ENCODE measurements at regions not wholly inside any gene's neighbourhood (a gene's known extent, or its start where the extent isn't known, plus 50 kb on each side); places are given as distances from the start of the nearest gene placed in this dataset.

DNA sequence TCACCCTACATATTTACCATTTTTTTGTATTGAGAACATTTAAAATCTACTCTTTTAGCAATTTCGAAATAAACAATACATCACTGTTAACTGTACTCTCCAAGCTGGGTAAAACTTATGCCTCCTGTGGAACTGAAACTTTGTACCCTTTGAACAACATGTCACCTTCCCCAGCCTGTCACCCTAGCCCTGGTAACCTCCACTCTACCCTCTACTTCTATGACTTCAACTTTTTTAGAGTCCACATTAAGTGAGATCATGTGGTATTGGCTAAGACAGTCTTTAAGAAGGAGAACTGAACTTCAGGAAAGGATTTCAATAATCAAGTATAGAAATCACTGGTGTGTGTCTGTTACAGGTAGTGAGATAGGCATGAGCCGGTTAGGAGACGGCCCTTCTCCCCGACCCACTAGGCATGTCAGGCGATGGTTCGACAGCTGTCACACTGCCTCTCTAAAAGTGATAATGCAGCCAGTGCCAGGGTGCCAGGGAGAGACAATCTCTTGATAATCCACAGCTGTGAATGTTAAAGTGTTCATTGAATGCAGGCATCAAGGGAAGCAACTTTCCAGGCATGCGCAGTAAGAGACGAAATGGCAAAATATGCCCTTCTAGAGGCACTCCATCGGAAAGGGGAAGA is 74.6 kb upstream of the RNF152 start:
- TF ChIP-seq, protein P1, sequence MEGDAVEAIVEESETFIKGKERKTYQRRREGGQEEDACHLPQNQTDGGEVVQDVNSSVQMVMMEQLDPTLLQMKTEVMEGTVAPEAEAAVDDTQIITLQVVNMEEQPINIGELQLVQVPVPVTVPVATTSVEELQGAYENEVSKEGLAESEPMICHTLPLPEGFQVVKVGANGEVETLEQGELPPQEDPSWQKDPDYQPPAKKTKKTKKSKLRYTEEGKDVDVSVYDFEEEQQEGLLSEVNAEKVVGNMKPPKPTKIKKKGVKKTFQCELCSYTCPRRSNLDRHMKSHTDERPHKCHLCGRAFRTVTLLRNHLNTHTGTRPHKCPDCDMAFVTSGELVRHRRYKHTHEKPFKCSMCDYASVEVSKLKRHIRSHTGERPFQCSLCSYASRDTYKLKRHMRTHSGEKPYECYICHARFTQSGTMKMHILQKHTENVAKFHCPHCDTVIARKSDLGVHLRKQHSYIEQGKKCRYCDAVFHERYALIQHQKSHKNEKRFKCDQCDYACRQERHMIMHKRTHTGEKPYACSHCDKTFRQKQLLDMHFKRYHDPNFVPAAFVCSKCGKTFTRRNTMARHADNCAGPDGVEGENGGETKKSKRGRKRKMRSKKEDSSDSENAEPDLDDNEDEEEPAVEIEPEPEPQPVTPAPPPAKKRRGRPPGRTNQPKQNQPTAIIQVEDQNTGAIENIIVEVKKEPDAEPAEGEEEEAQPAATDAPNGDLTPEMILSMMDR (IDR thresholded peaks at IDR 0.05) = no peak
- Histone ChIP-seq H3K4me3 (no peak overlapping the region), H3K9me3 (no peaks in the 10 kb centered on the region), H3K36me3 (no peaks in the 10 kb centered on the region), H3K27ac (no peak overlapping the region), H3K4me1 (ENCODE audit: control insufficient read depth in 1 of 2, low read depth in 2 of 2) (peaks cover 4 to 26% of the 10 kb centered on the region in 2 donors), H3K27me3 (replicated peaks; ENCODE audit: insufficient read depth) (no peaks in the 10 kb centered on the region)
- no peak for ATAC-seq (ENCODE audit: insufficient number of reproducible peaks, low FRiP score, low read depth)
- no peak for DNase-seq (ENCODE audit: low spot score)

DNA sequence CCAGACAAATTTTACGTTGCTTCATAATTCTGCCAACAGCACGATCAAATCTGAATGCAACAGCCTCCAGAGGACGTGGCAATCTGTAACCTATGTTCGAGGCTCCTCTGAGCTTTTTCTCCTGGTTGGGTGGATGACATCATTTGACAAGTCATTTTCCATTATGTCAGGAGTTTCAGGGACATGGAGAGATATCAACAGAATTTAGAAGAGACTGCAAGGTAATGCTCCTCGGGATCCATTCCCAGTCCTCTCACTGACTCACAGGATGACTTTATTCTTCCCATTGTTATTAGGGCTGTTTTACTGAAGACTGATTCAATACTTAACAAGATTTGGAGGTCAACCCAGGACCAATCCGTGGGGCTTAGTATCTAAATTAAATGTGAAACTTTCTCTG is 72.5 kb upstream of the RNF152 start:
- Histone ChIP-seq H3K9me3 (no peaks in the 10 kb centered on the region), H3K27me3 (replicated peaks; ENCODE audit: insufficient read depth) (no peaks in the 10 kb centered on the region), H3K36me3 (no peaks in the 10 kb centered on the region), H3K27ac (peak overlapping the region in 1 of 2 donors; percentile 68), H3K4me1 (ENCODE audit: control insufficient read depth in 1 of 2, low read depth in 2 of 2) (peaks cover 5 to 39% of the 10 kb centered on the region in 2 donors), H3K4me3 (no peak overlapping the region)
- TF ChIP-seq, protein P1 (IDR thresholded peaks at IDR 0.05) = no peak
- ATAC-seq (ENCODE audit: insufficient number of reproducible peaks, low FRiP score, low read depth) (no peak), DNase-seq (ENCODE audit: low spot score) (no peak)

DNA sequence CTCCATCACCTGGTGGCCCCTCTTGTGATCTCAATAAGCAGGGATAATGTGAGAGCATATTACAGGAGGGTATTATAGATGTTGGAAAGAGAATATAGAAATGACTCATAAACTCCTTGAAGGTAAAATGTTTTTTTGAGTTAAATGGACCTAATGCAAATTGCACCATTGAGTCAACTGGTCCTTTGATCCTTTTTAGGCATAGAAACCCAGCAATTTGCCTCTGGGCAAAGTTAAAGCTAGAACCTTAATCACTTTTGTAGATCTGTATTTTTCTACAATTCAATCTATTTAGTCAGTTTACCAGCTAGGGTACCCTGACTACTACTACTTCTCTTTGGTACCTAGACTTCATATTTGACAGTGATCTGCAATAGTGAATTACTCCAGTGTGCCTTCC is 71.8 kb upstream of the RNF152 start:
- TF ChIP-seq, protein P1 (IDR thresholded peaks at IDR 0.05) = no peak
- Histone ChIP-seq H3K27ac (peak overlapping the region; percentile 2 to 68), H3K36me3 (no peaks in the 10 kb centered on the region), H3K4me1 (ENCODE audit: control insufficient read depth in 1 of 2, low read depth in 2 of 2) (peaks cover 10 to 45% of the 10 kb centered on the region in 2 donors), H3K4me3 (no peak overlapping the region), H3K27me3 (replicated peaks; ENCODE audit: insufficient read depth) (no peaks in the 10 kb centered on the region), H3K9me3 (no peaks in the 10 kb centered on the region)
- ATAC-seq (ENCODE audit: insufficient number of reproducible peaks, low FRiP score, low read depth) = no peak
- DNase-seq (ENCODE audit: low spot score) = no peak

DNA sequence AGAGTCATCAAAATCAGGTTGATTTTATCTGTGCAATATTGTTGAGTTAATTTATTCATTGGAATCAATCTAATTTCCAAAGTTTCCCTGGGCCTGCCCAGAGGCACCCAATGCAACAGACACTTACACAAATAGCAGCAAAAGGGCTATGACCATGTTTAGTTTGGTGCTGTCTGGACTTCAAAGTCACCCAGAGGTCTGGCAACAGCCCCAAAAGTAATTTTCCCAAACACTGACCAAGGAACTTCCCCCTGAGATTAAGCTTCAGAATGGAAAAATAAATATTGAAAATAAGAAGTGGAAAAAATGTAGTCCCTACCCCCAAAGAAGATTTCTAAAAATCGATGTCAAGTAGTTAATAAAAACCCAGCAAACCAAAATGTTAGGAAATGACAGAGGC is 70.9 kb upstream of the RNF152 start:
- Histone ChIP-seq H3K9me3 (no peaks in the 10 kb centered on the region), H3K27me3 (replicated peaks; ENCODE audit: insufficient read depth) (no peaks in the 10 kb centered on the region), H3K36me3 (no peaks in the 10 kb centered on the region), H3K27ac (peak overlapping the region; percentile 53 to 68), H3K4me1 (ENCODE audit: control insufficient read depth in 1 of 2, low read depth in 2 of 2) (peaks cover 16 to 53% of the 10 kb centered on the region in 2 donors), H3K4me3 (no peak overlapping the region)
- DNase-seq (ENCODE audit: low spot score) (no peak), ATAC-seq (ENCODE audit: insufficient number of reproducible peaks, low FRiP score, low read depth) (no peak)
- TF ChIP-seq, protein P1 (IDR thresholded peaks at IDR 0.05) = no peak

DNA sequence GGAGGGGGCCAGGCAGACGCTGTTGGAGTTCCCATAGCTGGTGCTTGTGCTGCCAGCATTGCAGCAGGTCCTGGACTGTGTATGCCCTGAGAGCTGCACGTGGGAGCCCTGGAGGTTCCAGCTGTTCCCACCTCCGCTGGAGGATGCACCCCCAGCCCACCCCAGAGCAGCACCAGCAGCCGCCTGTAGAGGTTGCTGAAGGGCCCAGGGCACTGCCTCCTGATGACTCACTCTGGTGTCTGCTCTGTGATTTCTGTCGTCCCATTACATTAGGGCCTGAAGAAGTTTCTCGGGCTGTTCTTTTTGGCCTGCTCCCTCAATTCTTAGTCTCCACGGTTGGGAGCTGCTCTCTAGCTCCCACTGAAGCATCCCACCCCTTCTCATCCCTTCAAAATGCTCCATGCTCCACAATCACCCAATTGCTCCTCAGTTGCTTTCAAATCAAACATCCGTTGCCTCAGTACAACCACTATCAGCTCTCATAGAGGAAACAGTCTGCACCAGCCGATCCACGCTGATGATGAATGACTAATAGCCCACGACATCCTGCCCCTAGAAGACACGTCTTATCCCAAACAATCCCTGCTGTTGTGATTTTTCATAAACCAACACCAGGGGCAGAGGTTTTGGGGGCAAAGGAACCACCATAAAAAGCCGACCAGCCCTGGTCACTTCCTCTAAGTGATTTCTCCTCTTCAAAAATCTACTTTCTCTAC is 65.2 kb upstream of the RNF152 start:
- ATAC-seq (ENCODE audit: insufficient number of reproducible peaks, low FRiP score, low read depth) = no peak
- Histone ChIP-seq H3K27ac (no peak overlapping the region), H3K9me3 (no peaks in the 10 kb centered on the region), H3K27me3 (replicated peaks; ENCODE audit: insufficient read depth) (no peaks in the 10 kb centered on the region), H3K4me1 (ENCODE audit: control insufficient read depth in 1 of 2, low read depth in 2 of 2) (peaks cover 12 to 33% of the 10 kb centered on the region in 2 donors), H3K4me3 (no peak overlapping the region), H3K36me3 (no peaks in the 10 kb centered on the region)
- TF ChIP-seq, protein P1 (IDR thresholded peaks at IDR 0.05) = no peak
- DNase-seq (ENCODE audit: low spot score) = no peak

Measured in thoracic aorta (tissue), 2 donors.